HEK293 (cell line): ENCODE measurements at regions not wholly inside any gene's neighbourhood (a gene's known extent, or its start where the extent isn't known, plus 50 kb on each side); places are given as distances from the start of the nearest gene placed in this dataset.

Source experiments
- CTCF ChIA-PET: fragments of 350-600 bp; formaldehyde crosslinking; extraction: SDS; loops from one replicate; lab custom pipeline; 2021; ENCODE audit warnings: antibody characterized with exemption; lab: Yijun Ruan, JAX
- POLR2A ChIA-PET: fragments of 300-600 bp; formaldehyde crosslinking; extraction: SDS; loops from one replicate; lab custom pipeline; 2020; ENCODE audit warnings: antibody characterized with exemption, inconsistent platforms; lab: Yijun Ruan, JAX
- H3K27ac ChIP-seq: fragments of 200-500 bp; sonication (Bioruptor generic); 2 replicates; pipeline ENCODE4 v1.5.1; 2014; ENCODE audit warnings: low read depth, low read length, control low read depth, inconsistent platforms; ENCODE audit errors: extremely low read depth
- H3K36me3 ChIP-seq, 2 experiments: fragments of 200-500 bp in 1 of 2; sonication (Bioruptor generic) in 1 of 2; 1 replicate in 1 of 2; 2 replicates in 1 of 2; pipeline ENCODE4 v1.5.1; 2014 to 2017; ENCODE audit warnings: inconsistent platforms in 2 of 2, low read length in 2 of 2; ENCODE audit not compliant: control insufficient read depth in 2 of 2, insufficient read depth in 1 of 2
- H3K4me1 ChIP-seq: fragments of 200-500 bp; sonication (Bioruptor generic); 2 replicates; pipeline ENCODE4 v1.5.1; 2014; ENCODE audit warnings: mild to moderate bottlenecking, low read length, inconsistent platforms; ENCODE audit not compliant: control insufficient read depth, insufficient read depth
- H3K4me3 ChIP-seq: 2 replicates; pipeline ENCODE4 v1.5.1; 2011; ENCODE audit warnings: low read depth, mild to moderate bottlenecking, control low read depth, low read length, moderate library complexity
- H3K9me3 ChIP-seq: fragments of 200-500 bp; sonication (Bioruptor generic); 2 replicates; pipeline ENCODE4 v1.5.1; 2014; ENCODE audit warnings: low read depth, low read length, inconsistent platforms; ENCODE audit not compliant: control insufficient read depth, insufficient read depth
- AEBP2 ChIP-seq: fragments of 450-650 bp; formaldehyde crosslinking; IDR thresholded peaks from 2 replicates; pipeline ENCODE4 v1.5.1; 2016; ENCODE audit warnings: missing biosample characterization, missing genetic modification characterization, borderline replicate concordance
- ATF2 ChIP-seq: fragments of 450-650 bp; formaldehyde crosslinking; IDR thresholded peaks from 2 replicates; pipeline ENCODE4 v1.5.1; 2016; ENCODE audit warnings: missing biosample characterization, missing genetic modification characterization, low read depth
- BCL6B ChIP-seq: fragments of 450-650 bp; formaldehyde crosslinking; IDR thresholded peaks from 2 replicates; pipeline ENCODE4 v1.5.1; 2017; ENCODE audit warnings: missing biosample characterization, missing genetic modification characterization
- ELK4 ChIP-seq: IDR thresholded peaks from 2 replicates; pipeline ENCODE4 v1.6.1; 2011; ENCODE audit warnings: mild to moderate bottlenecking, low read depth, low read length, borderline replicate concordance
- FEZF1 ChIP-seq: fragments of 450-650 bp; formaldehyde crosslinking; IDR thresholded peaks from 2 replicates; pipeline ENCODE4 v1.5.1; 2016; ENCODE audit warnings: missing biosample characterization, missing genetic modification characterization
- IKZF3 ChIP-seq: fragments of 450-650 bp; IDR thresholded peaks from 2 replicates; pipeline ENCODE4 v1.5.0; 2018; ENCODE audit warnings: missing biosample characterization, mild to moderate bottlenecking, missing genetic modification characterization, moderate library complexity
- KLF10 ChIP-seq: fragments of 450-650 bp; IDR thresholded peaks from 2 replicates; pipeline ENCODE4 v1.5.1; 2018; ENCODE audit warnings: missing biosample characterization, mild to moderate bottlenecking, missing genetic modification characterization
- KLF9 ChIP-seq: fragments of 450-650 bp; formaldehyde crosslinking; IDR thresholded peaks from 2 replicates; pipeline ENCODE4 v1.5.1; 2016; ENCODE audit warnings: missing biosample characterization, missing genetic modification characterization, low read depth
- SETDB1 ChIP-seq: IDR thresholded peaks from one replicate; pipeline ENCODE4 v1.6.1; 2017; ENCODE audit warnings: mild to moderate bottlenecking, low read length, moderate library complexity, mixed read lengths; ENCODE audit not compliant: insufficient read length
- SP3 ChIP-seq: fragments of 450-650 bp; formaldehyde crosslinking; IDR thresholded peaks from 2 replicates; pipeline ENCODE4 v1.5.1; 2016; ENCODE audit warnings: missing biosample characterization, missing genetic modification characterization
- TRIM28 ChIP-seq: IDR thresholded peaks from 2 replicates; pipeline ENCODE4 v1.6.1; 2011; ENCODE audit warnings: low read length, control low read depth, borderline replicate concordance
- ZBTB20 ChIP-seq: fragments of 450-650 bp; formaldehyde crosslinking; IDR thresholded peaks from 2 replicates; pipeline ENCODE4 v1.5.1; 2016; ENCODE audit warnings: missing biosample characterization, missing genetic modification characterization
- ZNF10 ChIP-seq: fragments of 450-650 bp; formaldehyde crosslinking; IDR thresholded peaks from 2 replicates; pipeline ENCODE4 v1.5.1; 2017; ENCODE audit warnings: missing biosample characterization, missing genetic modification characterization
- ZNF214 ChIP-seq: fragments of 450-650 bp; formaldehyde crosslinking; IDR thresholded peaks from 2 replicates; pipeline ENCODE4 v1.5.1; 2017; ENCODE audit warnings: missing biosample characterization, mild to moderate bottlenecking, missing genetic modification characterization, borderline replicate concordance
- ZNF221 ChIP-seq: fragments of 450-650 bp; formaldehyde crosslinking; IDR thresholded peaks from 2 replicates; pipeline ENCODE4 v1.5.1; 2017; ENCODE audit warnings: missing biosample characterization, missing genetic modification characterization, borderline replicate concordance
- ZNF239 ChIP-seq: fragments of 450-650 bp; formaldehyde crosslinking; IDR thresholded peaks from 2 replicates; pipeline ENCODE4 v1.5.1; 2016; ENCODE audit warnings: missing biosample characterization, missing genetic modification characterization
- ZNF473 ChIP-seq: fragments of 450-650 bp; formaldehyde crosslinking; IDR thresholded peaks from 2 replicates; pipeline ENCODE4 v1.5.1; 2017; ENCODE audit warnings: missing biosample characterization, missing genetic modification characterization
- ZNF510 ChIP-seq: fragments of 450-650 bp; formaldehyde crosslinking; IDR thresholded peaks from 2 replicates; pipeline ENCODE4 v1.5.1; 2018; ENCODE audit warnings: mild to moderate bottlenecking, missing genetic modification characterization, missing biosample characterization; ENCODE audit not compliant: insufficient replicate concordance
- ZNF548 ChIP-seq: fragments of 450-650 bp; formaldehyde crosslinking; IDR thresholded peaks from 2 replicates; pipeline ENCODE4 v1.5.1; 2016; ENCODE audit warnings: missing biosample characterization, missing genetic modification characterization
- ZNF558 ChIP-seq: fragments of 450-650 bp; formaldehyde crosslinking; IDR thresholded peaks from 2 replicates; pipeline ENCODE4 v1.5.1; 2016; ENCODE audit warnings: missing biosample characterization, missing genetic modification characterization
- ZNF747 ChIP-seq: fragments of 450-650 bp; formaldehyde crosslinking; IDR thresholded peaks from 2 replicates; pipeline ENCODE4 v1.5.1; 2016; ENCODE audit warnings: missing biosample characterization, missing genetic modification characterization
- ZNF777 ChIP-seq: fragments of 450-650 bp; formaldehyde crosslinking; IDR thresholded peaks from 2 replicates; pipeline ENCODE4 v1.5.1; 2017; ENCODE audit warnings: missing biosample characterization, missing genetic modification characterization, borderline replicate concordance
- ZNF837 ChIP-seq: fragments of 450-650 bp; formaldehyde crosslinking; IDR thresholded peaks from 2 replicates; pipeline ENCODE4 v1.5.1; 2016; ENCODE audit warnings: missing biosample characterization, missing genetic modification characterization
- ZSCAN18 ChIP-seq: fragments of 450-650 bp; formaldehyde crosslinking; IDR thresholded peaks from 2 replicates; pipeline ENCODE4 v1.5.1; 2016; ENCODE audit warnings: missing biosample characterization, missing genetic modification characterization
- ZSCAN23 ChIP-seq: fragments of 450-650 bp; formaldehyde crosslinking; IDR thresholded peaks from 2 replicates; pipeline ENCODE4 v1.5.1; 2016; ENCODE audit warnings: missing biosample characterization, missing genetic modification characterization
- ZXDB ChIP-seq: fragments of 450-650 bp; formaldehyde crosslinking; IDR thresholded peaks from 2 replicates; pipeline ENCODE4 v1.5.1; 2016; ENCODE audit warnings: missing biosample characterization, missing genetic modification characterization

- POLR2A ChIA-PET: no interaction called here
- CTCF ChIA-PET: no interaction called here
Measured at GRCh38 chr16:59733321-59733720, 999.2 kb upstream of the GOT2 start.

GRCh38 chr16:59729613-59730012 is 995.5 kb upstream of the GOT2 start:
- Histone ChIP-seq H3K36me3 (no peaks in the 10 kb centered on the region), H3K4me1 (no peaks in the 10 kb centered on the region), H3K9me3 (no peaks in the 10 kb centered on the region), H3K4me3 (no peak overlapping the region), H3K27ac (no peak overlapping the region)
- ChIA-PET CTCF (no interaction called here), POLR2A (no interaction called here)
- no peak for TF ChIP-seq KLF10 (tag by site-specific recombination)
- TF ChIP-seq ZNF558: no peak
- TF ChIP-seq ZNF221 (tag by site-specific recombination): no peak
- TF ChIP-seq ZNF510 (tag by site-specific recombination): no peak
- TF ChIP-seq SP3 (tag by site-specific recombination): no peak
- TF ChIP-seq ZNF473: no peak
- TF ChIP-seq ZSCAN18 (tag by site-specific recombination): no peak
- TF ChIP-seq ZNF777 (tag by site-specific recombination): no peak
- TF ChIP-seq KLF9 (tag by site-specific recombination): no peak
- TF ChIP-seq BCL6B (tag by site-specific recombination): no peak
- TF ChIP-seq ZNF837: no peak
- no peak for TF ChIP-seq ELK4
- no peak for TF ChIP-seq FEZF1 (tag by site-specific recombination)

More at GRCh38 chr16:59733321-59733720, 999.2 kb upstream of the GOT2 start:
- Histone ChIP-seq H3K27ac (no peak overlapping the region), H3K4me3 (no peak overlapping the region), H3K36me3 (no peaks in the 10 kb centered on the region), H3K9me3 (no peaks in the 10 kb centered on the region), H3K4me1 (no peaks in the 10 kb centered on the region)
- no peak for TF ChIP-seq ATF2 (tag by site-specific recombination)
- no peak for TF ChIP-seq ZNF747 (tag by site-specific recombination)
- no peak for TF ChIP-seq SETDB1
- TF ChIP-seq ZXDB: no peak
- no peak for TF ChIP-seq ZNF548 (tag by site-specific recombination)
- no peak for TF ChIP-seq TRIM28
- TF ChIP-seq ZNF10: no peak
- no peak for TF ChIP-seq ZBTB20
- no peak for TF ChIP-seq AEBP2 (tag by site-specific recombination)
- no peak for TF ChIP-seq ZNF239 (tag by site-specific recombination)
- no peak for TF ChIP-seq IKZF3 (tag by site-specific recombination)
- no peak for TF ChIP-seq ZSCAN23 (tag by site-specific recombination)
- no peak for TF ChIP-seq ZNF214 (tag by site-specific recombination)
